HK-2 (cell line): ENCODE measurements at regions not wholly inside any gene's neighbourhood (a gene's known extent, or its start where the extent isn't known, plus 50 kb on each side); places are given as distances from the start of the nearest gene placed in this dataset.
A peak's percentile ranks its signal among the peaks of the same experiment; 100 is the strongest.

Experiments used
- DNase-seq: peaks from one replicate; pipeline ENCODE4 v3.0.0-alpha.2; 2018; ENCODE audit not compliant: unreplicated experiment

GRCh38 chr2:136468799-136469369 is 296.5 kb upstream of the THSD7B start:
- no peak for DNase-seq

- DNase-seq = no peak
Measured at GRCh38 chr2:136452528-136452927, 312.8 kb upstream of the THSD7B start.

GRCh38 chr2:136448986-136449780 is 316.2 kb upstream of the THSD7B start:
- DNase-seq = no peak

GRCh38 chr2:136448432-136448831 is 316.9 kb upstream of the THSD7B start:
- DNase-seq = no peak

- no peak for DNase-seq
Measured at GRCh38 chr2:136444323-136444722, 321.0 kb upstream of the THSD7B start.

GRCh38 chr2:136443661-136444060 is 321.7 kb upstream of the THSD7B start:
- DNase-seq = no peak

- no peak for DNase-seq
Measured at GRCh38 chr2:136441979-136442714, 323.2 kb upstream of the THSD7B start.

- DNase-seq = no peak
Measured at GRCh38 chr2:136439064-136439676, 321.2 kb upstream of the CXCR4 start.

GRCh38 chr2:136437461-136437860 is 319.5 kb upstream of the CXCR4 start:
- DNase-seq = no peak

GRCh38 chr2:136436936-136437335 is 319.0 kb upstream of the CXCR4 start:
- DNase-seq = no peak

- DNase-seq = no peak
Measured at GRCh38 chr2:136434251-136434715, 316.3 kb upstream of the CXCR4 start.

GRCh38 chr2:136433261-136433660 is 315.3 kb upstream of the CXCR4 start:
- DNase-seq = no peak

GRCh38 chr2:136424112-136424511 is 306.2 kb upstream of the CXCR4 start:
- DNase-seq = no peak

GRCh38 chr2:136423516-136423996 is 305.6 kb upstream of the CXCR4 start:
- peak; percentile 69 for DNase-seq

- DNase-seq = no peak
Measured at GRCh38 chr2:136422512-136422911, 304.6 kb upstream of the CXCR4 start.

GRCh38 chr2:136420346-136420745 is 302.4 kb upstream of the CXCR4 start:
- DNase-seq = no peak

- DNase-seq = no peak
Measured at GRCh38 chr2:136411946-136412345, 294.0 kb upstream of the CXCR4 start.

- no peak for DNase-seq
Measured at GRCh38 chr2:136410673-136411072, 292.7 kb upstream of the CXCR4 start.

- DNase-seq = no peak
Measured at GRCh38 chr2:136408795-136409194, 290.8 kb upstream of the CXCR4 start.

- no peak for DNase-seq
Measured at GRCh38 chr2:136407952-136408318, 290.0 kb upstream of the CXCR4 start.

- no peak for DNase-seq
Measured at GRCh38 chr2:136407117-136407951, 289.4 kb upstream of the CXCR4 start.
